SK-N-SH (cell line): ENCODE measurements at regions not wholly inside any gene's neighbourhood (a gene's known extent, or its start where the extent isn't known, plus 50 kb on each side); places are given as distances from the start of the nearest gene placed in this dataset.

Experiments used
- CTCF ChIA-PET: fragments of 300-600, 350-600 bp; formaldehyde crosslinking; extraction: SDS; loops from one replicate; lab custom pipeline; 2021; lab: Yijun Ruan, JAX
- POLR2A ChIA-PET: fragments of 350-600 bp; sonication (Branson Sonifier 250); formaldehyde crosslinking; extraction: SDS; loops from one replicate; lab custom pipeline; 2020; ENCODE audit warnings: antibody characterized with exemption, inconsistent platforms; lab: Yijun Ruan, JAX
- DNase-seq: peaks from one replicate; pipeline ENCODE4 v3.0.0; 2012
- H2AFZ ChIP-seq: fragments of 200-600 bp; sonication (generic); 2 replicates; pipeline ENCODE4 v1.8.1; 2016; ENCODE audit warnings: antibody characterized with exemption, mild to moderate bottlenecking, low read depth
- H3F3A ChIP-seq: fragments of 200-600 bp; sonication (generic); replicated peaks from 2 replicates; pipeline ENCODE3; 2016; ENCODE audit warnings: antibody characterized with exemption, mild to moderate bottlenecking; ENCODE audit not compliant: insufficient read depth
- H3K27ac ChIP-seq, 2 experiments: fragments of 200-500 bp in 1 of 2; fragments of 200-600 bp in 1 of 2; sonication (Bioruptor generic) in 1 of 2; sonication (generic), shearing (Covaris generic) in 1 of 2; 2 replicates each; pipeline versions ENCODE4 v1.5.1 to v1.6.1; 2014 to 2016; ENCODE audit warnings: low read depth in 2 of 2, inconsistent platforms in 1 of 2, low read length in 1 of 2, mild to moderate bottlenecking in 1 of 2, mixed read lengths in 1 of 2
- H3K27me3 ChIP-seq: fragments of 200-600 bp; sonication (generic), shearing (Covaris generic); 2 replicates; pipeline ENCODE4 v1.6.1; 2016; ENCODE audit warnings: mixed run types; ENCODE audit not compliant: insufficient read depth
- H3K36me3 ChIP-seq, 2 experiments: fragments of 200-500 bp in 1 of 2; fragments of 200-600 bp in 1 of 2; sonication (Bioruptor generic) in 1 of 2; sonication (generic) in 1 of 2; replicated peaks in 1 of 2; 2 replicates each; pipeline versions ENCODE3 to v1.5.1; 2014 to 2016; ENCODE audit warnings: low read length in 1 of 2, mild to moderate bottlenecking in 1 of 2; ENCODE audit not compliant: insufficient read depth in 2 of 2, control insufficient read depth in 1 of 2
- H3K4me1 ChIP-seq, 2 experiments: fragments of 200-500 bp in 1 of 2; fragments of 200-600 bp in 1 of 2; sonication (Bioruptor generic) in 1 of 2; sonication (generic), shearing (Covaris generic) in 1 of 2; 2 replicates each; pipeline versions ENCODE4 v1.5.1 to v1.6.1; 2014 to 2016; ENCODE audit warnings: low read depth in 1 of 2, low read length in 1 of 2, mixed run types in 1 of 2; ENCODE audit not compliant: insufficient read depth in 2 of 2, control insufficient read depth in 1 of 2
- H3K4me2 ChIP-seq: fragments of 200-600 bp; sonication (generic), shearing (Covaris generic); 2 replicates; pipeline ENCODE4 v1.6.1; 2017; ENCODE audit warnings: mixed run types
- H3K4me3 ChIP-seq, 2 experiments: fragments of 200-500 bp in 1 of 2; fragments of 200-600 bp in 1 of 2; sonication (Bioruptor generic) in 1 of 2; sonication (generic), shearing (Covaris generic) in 1 of 2; 2 replicates each; pipeline versions ENCODE4 v1.5.1 to v1.8.1; 2014 to 2016; ENCODE audit warnings: low read depth in 2 of 2, inconsistent platforms in 1 of 2, low read length in 1 of 2, mild to moderate bottlenecking in 1 of 2, mixed read lengths in 1 of 2, moderate library complexity in 1 of 2
- H3K79me2 ChIP-seq: fragments of 200-600 bp; sonication (generic); 2 replicates; pipeline ENCODE4 v1.8.1; 2017; ENCODE audit warnings: mild to moderate bottlenecking; ENCODE audit not compliant: insufficient read depth
- H3K9ac ChIP-seq: fragments of 200-600 bp; sonication (generic); 2 replicates; pipeline ENCODE4 v1.6.1; 2017; ENCODE audit warnings: mixed run types
- H3K9me2 ChIP-seq: fragments of 200-600 bp; sonication (generic); 2 replicates; pipeline ENCODE4 v1.6.1; 2017; ENCODE audit warnings: mixed run types
- H3K9me3 ChIP-seq: fragments of 200-600 bp; sonication (generic); 2 replicates; pipeline ENCODE4 v1.6.1; 2017; ENCODE audit warnings: mixed run types, mild to moderate bottlenecking, moderate library complexity
- H4K20me1 ChIP-seq: fragments of 200-600 bp; sonication (generic); 2 replicates; pipeline ENCODE4 v1.6.1; 2017; ENCODE audit warnings: mild to moderate bottlenecking, mixed run types; ENCODE audit not compliant: insufficient read depth
- CHD2 ChIP-seq: fragments of 150-350 bp; IDR thresholded peaks from 2 replicates; pipeline ENCODE4 v1.6.1; 2018; ENCODE audit warnings: low read length; ENCODE audit not compliant: partially characterized antibody
- ELF1 ChIP-seq: IDR thresholded peaks from 2 replicates; pipeline ENCODE4 v1.4.0; 2012
- EP300 ChIP-seq, 2 experiments: IDR thresholded peaks; 2 replicates each; pipeline versions ENCODE4 v1.4.0 to v1.6.1; 2012; ENCODE audit warnings: borderline replicate concordance in 1 of 2, low read depth in 1 of 2, low read length in 1 of 2
- EZH2phosphoT487 ChIP-seq: fragments of 200-600 bp; sonication (generic); IDR thresholded peaks from 2 replicates; pipeline ENCODE4 v1.6.1; 2017; ENCODE audit warnings: low read depth, mixed run types, mild to moderate bottlenecking, antibody characterized with exemption, moderate library complexity, borderline replicate concordance
- MEF2A ChIP-seq: IDR thresholded peaks from 2 replicates; pipeline ENCODE4 v1.4.0; 2012; ENCODE audit warnings: low read depth, borderline replicate concordance
- MXI1 ChIP-seq: IDR thresholded peaks from 2 replicates; pipeline ENCODE4 v1.6.1; 2012; ENCODE audit warnings: mild to moderate bottlenecking, low read depth, low read length, improper control_type of control experiment
- NRF1 ChIP-seq: IDR thresholded peaks from 2 replicates; pipeline ENCODE4 v1.6.1; 2012; ENCODE audit warnings: low read depth, mild to moderate bottlenecking, low read length
- POLR2AphosphoS5 ChIP-seq: IDR thresholded peaks from 2 replicates; pipeline ENCODE4 v1.6.1; 2012; ENCODE audit warnings: low read depth, low read length
- RAD21 ChIP-seq: IDR thresholded peaks from 2 replicates; pipeline ENCODE4 v1.6.1; 2012; ENCODE audit warnings: mild to moderate bottlenecking, low read length
- SMC3 ChIP-seq: IDR thresholded peaks from 2 replicates; pipeline ENCODE4 v1.6.1; 2012; ENCODE audit warnings: low read depth, low read length, improper control_type of control experiment
- TAF1 ChIP-seq: IDR thresholded peaks from 2 replicates; pipeline ENCODE4 v1.6.1; 2012; ENCODE audit warnings: low read depth, mild to moderate bottlenecking, low read length, moderate library complexity, borderline replicate concordance
- TCF12 ChIP-seq: IDR thresholded peaks from 2 replicates; pipeline ENCODE4 v1.4.0; 2012
- TEAD4 ChIP-seq: IDR thresholded peaks from 2 replicates; pipeline ENCODE4 v1.4.0; 2012; ENCODE audit warnings: mild to moderate bottlenecking, borderline replicate concordance; ENCODE audit not compliant: insufficient read depth
- YY1 ChIP-seq: IDR thresholded peaks from 2 replicates; pipeline ENCODE4 v1.4.0; 2012; ENCODE audit warnings: low read depth, mild to moderate bottlenecking
- WGBS: methylation state at CpG from one replicate; pipeline ENCODE4 v1.1.6; 2017; ENCODE audit warnings: low lambda C conversion rate; 5-methylcytosine and 5-hydroxymethylcytosine counted together
- TF ChIP-seq, protein P1 (sequence below): IDR thresholded peaks from 2 replicates; pipeline ENCODE4 v1.4.0; 2012; ENCODE audit warnings: low read depth
- TF ChIP-seq, protein P2 (sequence below): IDR thresholded peaks from 2 replicates; pipeline ENCODE4 v1.4.0; 2012; ENCODE audit warnings: low read depth, borderline replicate concordance
- TF ChIP-seq, protein P3 (sequence below): fragments of 150-350 bp; IDR thresholded peaks from 2 replicates; pipeline ENCODE4 v1.6.1; 2016; ENCODE audit warnings: mild to moderate bottlenecking, low read depth, low read length
- TF ChIP-seq, protein P4 (sequence below): fragments of 150-350 bp; IDR thresholded peaks from 2 replicates; pipeline ENCODE4 v1.6.1; 2017; ENCODE audit warnings: antibody characterized with exemption, low read length, low read depth, borderline replicate concordance

DNA sequence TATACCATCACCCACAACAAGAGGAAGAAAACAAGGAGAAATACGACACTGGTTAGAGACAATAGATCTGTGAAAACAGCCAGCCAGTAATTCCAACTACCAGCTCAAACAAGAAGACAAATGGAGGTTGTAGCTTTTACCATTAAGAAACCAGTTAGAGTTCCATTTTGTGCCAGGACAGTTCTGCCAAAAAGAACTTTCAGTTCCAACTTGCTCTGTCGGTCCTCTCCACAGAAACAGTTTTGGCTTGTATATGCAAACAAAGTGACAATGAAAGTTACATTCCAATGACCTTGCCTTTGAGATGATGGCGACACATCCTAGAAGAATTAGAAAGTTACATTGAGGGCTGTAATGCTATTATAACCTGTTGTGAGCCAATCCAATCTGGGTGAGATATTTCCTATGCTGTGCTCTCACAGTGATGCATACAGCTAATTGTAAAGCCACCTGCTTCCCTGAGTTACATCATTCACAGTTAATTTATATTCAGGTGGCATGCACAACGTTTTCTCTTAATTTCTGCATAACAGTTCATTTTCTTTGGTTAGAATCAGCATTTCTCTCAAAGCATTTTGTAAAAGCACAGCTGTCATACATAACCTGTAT is 1378.4 kb upstream of the PIK3C3 start:
- Histone ChIP-seq H3K4me3 (no peak overlapping the region), H3K4me1 (no peaks in the 10 kb centered on the region), H3K36me3 (no peaks in the 10 kb centered on the region), H3K9me3 (no peaks in the 10 kb centered on the region), H2AFZ (no peak overlapping the region), H3K9me2 (no peaks in the 10 kb centered on the region), H3K79me2 (no peaks in the 10 kb centered on the region), H4K20me1 (no peaks in the 10 kb centered on the region), H3K27ac (no peak overlapping the region), H3K9ac (no peak overlapping the region), H3K4me2 (no peak overlapping the region), H3F3A (no peaks in the 10 kb centered on the region), H3K27me3 (no peaks in the 10 kb centered on the region)
- ChIA-PET POLR2A (no interaction called here), CTCF (no interaction called here)
- TF ChIP-seq POLR2AphosphoS5 (no peak), TCF12 (no peak), NRF1 (no peak), TEAD4 (no peak), EP300 (IDR thresholded peaks at IDR 0.05; ENCODE audit: borderline replicate concordance in 1 of 2, low read depth in 1 of 2, low read length in 1 of 2) (no peak), RAD21 (no peak), MXI1 (no peak), CHD2 (no peak), ELF1 (no peak), MEF2A (no peak), TAF1 (no peak), SMC3 (no peak), EZH2phosphoT487 (no peak), YY1 (no peak)
- TF ChIP-seq, protein P1, sequence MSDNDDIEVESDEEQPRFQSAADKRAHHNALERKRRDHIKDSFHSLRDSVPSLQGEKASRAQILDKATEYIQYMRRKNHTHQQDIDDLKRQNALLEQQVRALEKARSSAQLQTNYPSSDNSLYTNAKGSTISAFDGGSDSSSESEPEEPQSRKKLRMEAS = no peak
- TF ChIP-seq, protein P2, sequence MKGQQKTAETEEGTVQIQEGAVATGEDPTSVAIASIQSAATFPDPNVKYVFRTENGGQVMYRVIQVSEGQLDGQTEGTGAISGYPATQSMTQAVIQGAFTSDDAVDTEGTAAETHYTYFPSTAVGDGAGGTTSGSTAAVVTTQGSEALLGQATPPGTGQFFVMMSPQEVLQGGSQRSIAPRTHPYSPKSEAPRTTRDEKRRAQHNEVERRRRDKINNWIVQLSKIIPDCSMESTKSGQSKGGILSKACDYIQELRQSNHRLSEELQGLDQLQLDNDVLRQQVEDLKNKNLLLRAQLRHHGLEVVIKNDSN = no peak
- TF ChIP-seq, protein P3, sequence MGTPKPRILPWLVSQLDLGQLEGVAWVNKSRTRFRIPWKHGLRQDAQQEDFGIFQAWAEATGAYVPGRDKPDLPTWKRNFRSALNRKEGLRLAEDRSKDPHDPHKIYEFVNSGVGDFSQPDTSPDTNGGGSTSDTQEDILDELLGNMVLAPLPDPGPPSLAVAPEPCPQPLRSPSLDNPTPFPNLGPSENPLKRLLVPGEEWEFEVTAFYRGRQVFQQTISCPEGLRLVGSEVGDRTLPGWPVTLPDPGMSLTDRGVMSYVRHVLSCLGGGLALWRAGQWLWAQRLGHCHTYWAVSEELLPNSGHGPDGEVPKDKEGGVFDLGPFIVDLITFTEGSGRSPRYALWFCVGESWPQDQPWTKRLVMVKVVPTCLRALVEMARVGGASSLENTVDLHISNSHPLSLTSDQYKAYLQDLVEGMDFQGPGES = no peak
- TF ChIP-seq, protein P4, sequence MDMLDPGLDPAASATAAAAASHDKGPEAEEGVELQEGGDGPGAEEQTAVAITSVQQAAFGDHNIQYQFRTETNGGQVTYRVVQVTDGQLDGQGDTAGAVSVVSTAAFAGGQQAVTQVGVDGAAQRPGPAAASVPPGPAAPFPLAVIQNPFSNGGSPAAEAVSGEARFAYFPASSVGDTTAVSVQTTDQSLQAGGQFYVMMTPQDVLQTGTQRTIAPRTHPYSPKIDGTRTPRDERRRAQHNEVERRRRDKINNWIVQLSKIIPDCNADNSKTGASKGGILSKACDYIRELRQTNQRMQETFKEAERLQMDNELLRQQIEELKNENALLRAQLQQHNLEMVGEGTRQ = no peak
- 55% methylated on average over 4 of the region's 4 CpGs for WGBS
- DNase-seq = no peak
